PC-9 (cell line): ENCODE measurements at regions not wholly inside any gene's neighbourhood (a gene's known extent, or its start where the extent isn't known, plus 50 kb on each side); places are given as distances from the start of the nearest gene placed in this dataset.

Experiments
- BruUV-seq: library from RNA; stranded (reverse); fragments of 400-500 nt; replicated peaks from 2 replicates; lab custom pipeline; 2021; lab: Mats Ljungman, UMichigan
- CTCF ChIA-PET: fragments of 300-600 bp; sonication (Branson Sonifier 250); formaldehyde crosslinking; loops from one replicate; lab custom pipeline; 2022; ENCODE audit warnings: antibody characterized with exemption; lab: Charles Lee
- POLR2A ChIA-PET: fragments of 300-600 bp; sonication (Branson Sonifier 250); formaldehyde crosslinking; loops from one replicate; lab custom pipeline; 2022; ENCODE audit warnings: antibody characterized with exemption; ENCODE audit not compliant: unreplicated experiment; lab: Charles Lee
- DNase-seq, 2 experiments: peaks; one replicate each; pipeline versions ENCODE4 v3.0.0 to v3.0.0-alpha.2; 2015 to 2022; ENCODE audit warnings: mixed read lengths in 1 of 2
- H2AFZ ChIP-seq: fragments of 200-600 bp; sonication (generic); 2 replicates; pipeline ENCODE4 v1.8.1; 2017; ENCODE audit warnings: antibody characterized with exemption
- H3F3A ChIP-seq: fragments of 200-600 bp; sonication (generic); 2 replicates; pipeline ENCODE4 v1.8.1; 2017; ENCODE audit warnings: antibody characterized with exemption, mild to moderate bottlenecking, low read depth; ENCODE audit not compliant: insufficient read depth
- H3K27ac ChIP-seq: fragments of 200-600 bp; sonication (generic); 2 replicates; pipeline ENCODE4 v1.6.1; 2016; ENCODE audit warnings: mixed run types
- H3K27me3 ChIP-seq: fragments of 200-600 bp; sonication (generic); 2 replicates; pipeline ENCODE4 v1.6.1; 2016; ENCODE audit warnings: low read depth, mixed run types; ENCODE audit not compliant: insufficient read depth
- H3K36me3 ChIP-seq: fragments of 200-600 bp; sonication (generic); 2 replicates; pipeline ENCODE4 v1.6.1; 2016; ENCODE audit warnings: low read depth, mixed run types
- H3K4me1 ChIP-seq: fragments of 200-600 bp; sonication (generic); replicated peaks from 2 replicates; pipeline ENCODE4 v1.6.1; 2016; ENCODE audit warnings: mixed run types; ENCODE audit not compliant: insufficient read depth
- H3K4me2 ChIP-seq: fragments of 200-600 bp; sonication (generic); 2 replicates; pipeline ENCODE4 v1.6.1; 2017; ENCODE audit warnings: mixed run types
- H3K4me3 ChIP-seq: fragments of 200-600 bp; sonication (generic); 2 replicates; pipeline ENCODE4 v1.6.1; 2016; ENCODE audit warnings: mixed run types
- H3K79me2 ChIP-seq: fragments of 200-600 bp; sonication (generic); 2 replicates; pipeline ENCODE4 v1.6.1; 2017; ENCODE audit warnings: low read depth, mixed run types
- H3K9me2 ChIP-seq: fragments of 200-600 bp; sonication (generic); 2 replicates; pipeline ENCODE4 v1.8.1; 2017; ENCODE audit warnings: mild to moderate bottlenecking; ENCODE audit not compliant: insufficient read depth
- H3K9me3 ChIP-seq: fragments of 200-600 bp; sonication (generic); 2 replicates; pipeline ENCODE4 v1.8.1; 2016; ENCODE audit warnings: low read depth; ENCODE audit not compliant: insufficient read depth
- H4K20me1 ChIP-seq: fragments of 200-600 bp; sonication (generic); 2 replicates; pipeline ENCODE4 v1.8.1; 2017; ENCODE audit not compliant: insufficient read depth
- EZH2 ChIP-seq: fragments of 200-600 bp; sonication (generic); IDR thresholded peaks from 2 replicates; pipeline ENCODE4 v1.8.0; 2017; ENCODE audit warnings: antibody characterized with exemption, low read depth
- intact Hi-C: fragments of 100-400 bp; cut with micrococcal nuclease; formaldehyde crosslinking; loops from one replicate; pipeline ENCODE4 v1.10.0; 2022; ENCODE audit not compliant: unreplicated experiment
- TF ChIP-seq, protein P1 (sequence below): fragments of 200-600 bp; sonication (generic); conservative IDR thresholded peaks from 2 replicates; pipeline ENCODE4 v1.6.1; 2017; ENCODE audit warnings: mixed run types, antibody characterized with exemption, mild to moderate bottlenecking, moderate library complexity

- Histone ChIP-seq H3F3A (peaks cover 9% of the 10 kb centered on the region; the same call in 1 of the 2 replicates), H3K36me3 (no peaks in the 10 kb centered on the region), H3K27ac (no peak overlapping the region), H3K9me2 (no peaks in the 10 kb centered on the region), H3K27me3 (no peaks in the 10 kb centered on the region), H4K20me1 (no peaks in the 10 kb centered on the region), H3K4me1 (peaks cover 14% of the 10 kb centered on the region), H3K4me2 (no peak overlapping the region), H2AFZ (no peak overlapping the region), H3K9me3 (no peaks in the 10 kb centered on the region; the same call in 1 of the 2 replicates), H3K79me2 (no peaks in the 10 kb centered on the region), H3K4me3 (no peak overlapping the region)
- DNase-seq, result no peak
- POLR2A ChIA-PET, result no interaction called here
- intact Hi-C loops, result no loop called here
- no TSS peak for BruUV-seq
- TF ChIP-seq, protein P1, sequence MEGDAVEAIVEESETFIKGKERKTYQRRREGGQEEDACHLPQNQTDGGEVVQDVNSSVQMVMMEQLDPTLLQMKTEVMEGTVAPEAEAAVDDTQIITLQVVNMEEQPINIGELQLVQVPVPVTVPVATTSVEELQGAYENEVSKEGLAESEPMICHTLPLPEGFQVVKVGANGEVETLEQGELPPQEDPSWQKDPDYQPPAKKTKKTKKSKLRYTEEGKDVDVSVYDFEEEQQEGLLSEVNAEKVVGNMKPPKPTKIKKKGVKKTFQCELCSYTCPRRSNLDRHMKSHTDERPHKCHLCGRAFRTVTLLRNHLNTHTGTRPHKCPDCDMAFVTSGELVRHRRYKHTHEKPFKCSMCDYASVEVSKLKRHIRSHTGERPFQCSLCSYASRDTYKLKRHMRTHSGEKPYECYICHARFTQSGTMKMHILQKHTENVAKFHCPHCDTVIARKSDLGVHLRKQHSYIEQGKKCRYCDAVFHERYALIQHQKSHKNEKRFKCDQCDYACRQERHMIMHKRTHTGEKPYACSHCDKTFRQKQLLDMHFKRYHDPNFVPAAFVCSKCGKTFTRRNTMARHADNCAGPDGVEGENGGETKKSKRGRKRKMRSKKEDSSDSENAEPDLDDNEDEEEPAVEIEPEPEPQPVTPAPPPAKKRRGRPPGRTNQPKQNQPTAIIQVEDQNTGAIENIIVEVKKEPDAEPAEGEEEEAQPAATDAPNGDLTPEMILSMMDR, result no peak
- TF ChIP-seq EZH2, result no peak
- CTCF ChIA-PET, result no interaction called here
Observed at GRCh38 chr1:198888379-198888943, 249.6 kb downstream of the PTPRC start.

DNA sequence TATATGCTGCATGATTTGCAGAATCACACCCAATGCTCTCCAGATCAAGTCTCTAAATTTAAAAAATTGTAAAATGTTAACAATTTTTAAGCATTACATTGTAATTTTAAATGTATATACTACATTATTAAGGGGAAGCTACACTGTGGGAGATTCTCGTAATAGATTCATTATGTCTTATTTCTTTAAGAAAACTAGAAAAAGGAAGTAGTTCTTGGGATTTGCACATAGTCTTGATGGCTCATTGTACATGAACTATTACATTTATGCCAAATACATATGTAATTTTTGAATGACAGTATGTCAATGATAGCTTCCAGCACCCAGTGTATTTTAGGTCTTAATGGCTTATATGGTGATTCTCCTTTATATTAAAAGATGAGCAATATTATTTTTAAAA, 250.3 kb downstream of the PTPRC start:
- no peak for DNase-seq
- intact Hi-C loops, result no loop called here
- no peaks in the 10 kb centered on the region; the same call in 1 of the 2 replicates for H3K9me3 ChIP-seq
- H3K27ac ChIP-seq, result no peak overlapping the region
- no peaks in the 10 kb centered on the region for H3K9me2 ChIP-seq
- no peaks in the 10 kb centered on the region for H3K27me3 ChIP-seq
- POLR2A ChIA-PET, result no interaction called here
- no peak overlapping the region for H3K4me2 ChIP-seq
- TF ChIP-seq, protein P1, result no peak
- no peak for TF ChIP-seq EZH2
- peaks cover 9% of the 10 kb centered on the region; the same call in 1 of the 2 replicates for H3F3A ChIP-seq
- no peak overlapping the region for H3K4me3 ChIP-seq
- H3K79me2 ChIP-seq, result no peaks in the 10 kb centered on the region
- H3K36me3 ChIP-seq, result no peaks in the 10 kb centered on the region
- no peak overlapping the region for H2AFZ ChIP-seq
- no TSS peak for BruUV-seq
- CTCF ChIA-PET, result no interaction called here
- no peaks in the 10 kb centered on the region for H4K20me1 ChIP-seq
- H3K4me1 ChIP-seq, result peaks cover 14% of the 10 kb centered on the region

DNA sequence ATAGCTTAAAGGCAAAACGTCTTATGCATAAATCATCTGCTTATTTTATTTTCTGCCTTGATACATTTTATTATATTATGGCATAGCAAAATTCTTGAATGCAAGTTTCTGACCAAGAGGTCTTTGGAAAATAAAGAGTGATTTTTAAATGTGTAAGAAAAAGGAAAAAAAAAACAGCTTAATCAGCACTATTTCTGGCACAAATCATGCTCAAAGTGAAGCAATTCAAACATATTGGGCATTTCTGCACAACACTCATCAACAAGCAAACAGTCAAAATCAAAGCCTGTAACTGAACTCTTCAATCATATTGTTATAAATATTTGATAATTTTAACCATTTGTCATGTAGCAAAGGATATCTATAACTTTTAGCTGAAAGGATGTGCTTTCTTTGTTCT, 250.9 kb downstream of the PTPRC start:
- no peak overlapping the region for H3K4me3 ChIP-seq
- CTCF ChIA-PET, result no interaction called here
- DNase-seq, result no peak
- TF ChIP-seq, protein P1, result no peak
- no peak for TF ChIP-seq EZH2
- BruUV-seq, result no TSS peak
- intact Hi-C loops, result no loop called here
- H3K4me2 ChIP-seq, result no peak overlapping the region
- no peaks in the 10 kb centered on the region for H4K20me1 ChIP-seq
- H3K4me1 ChIP-seq, result peaks cover 14% of the 10 kb centered on the region
- H3K9me2 ChIP-seq, result no peaks in the 10 kb centered on the region
- POLR2A ChIA-PET, result no interaction called here
- no peak overlapping the region for H3K27ac ChIP-seq
- H3K9me3 ChIP-seq, result no peaks in the 10 kb centered on the region; the same call in 1 of the 2 replicates
- H2AFZ ChIP-seq, result no peak overlapping the region
- no peaks in the 10 kb centered on the region for H3K79me2 ChIP-seq
- peaks cover 9% of the 10 kb centered on the region; the same call in 1 of the 2 replicates for H3F3A ChIP-seq
- no peaks in the 10 kb centered on the region for H3K27me3 ChIP-seq
- no peaks in the 10 kb centered on the region for H3K36me3 ChIP-seq
